ENCODE measurements at regions not wholly inside any gene's neighbourhood (a gene's known extent, or its start where the extent isn't known, plus 50 kb on each side); places are given as distances from the start of the nearest gene placed in this dataset.
"Not testable (repeated sequence)": the region's sequence is repeated elsewhere in the genome, so short reads cannot be mapped to it uniquely, and the experiment has no call there.

DNA sequence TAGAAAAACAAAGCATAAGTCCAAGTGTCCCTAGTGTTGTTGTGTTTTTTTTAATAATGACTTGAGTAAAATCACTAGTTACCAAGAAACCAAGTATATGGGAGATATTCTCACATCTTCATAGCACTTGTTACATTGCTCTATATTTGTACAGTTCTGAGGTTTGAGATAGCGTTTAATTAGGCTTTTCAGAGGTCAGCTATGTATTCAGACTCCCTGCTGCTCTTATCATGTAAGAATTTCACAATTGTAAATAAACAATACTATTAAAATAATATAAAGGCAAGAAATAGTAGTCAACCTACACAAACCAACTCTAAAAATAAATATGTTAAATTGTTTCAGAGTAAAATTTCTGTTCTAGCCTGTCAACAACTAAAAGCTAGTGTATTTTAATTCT, 761.9 kb upstream of the FAM174A start:
- Mint-ChIP-seq H3K27me3 (no peaks in the 10 kb centered on the region), H3K4me1 (no peaks in the 10 kb centered on the region), H3K9me3 (no peaks in the 10 kb centered on the region), H3K27ac (no peak overlapping the region), H3K36me3 (no peaks in the 10 kb centered on the region), H3K4me3 (no peak overlapping the region)
- CTCF ChIA-PET, result no interaction called here
- DNase-seq, result no peak

DNA sequence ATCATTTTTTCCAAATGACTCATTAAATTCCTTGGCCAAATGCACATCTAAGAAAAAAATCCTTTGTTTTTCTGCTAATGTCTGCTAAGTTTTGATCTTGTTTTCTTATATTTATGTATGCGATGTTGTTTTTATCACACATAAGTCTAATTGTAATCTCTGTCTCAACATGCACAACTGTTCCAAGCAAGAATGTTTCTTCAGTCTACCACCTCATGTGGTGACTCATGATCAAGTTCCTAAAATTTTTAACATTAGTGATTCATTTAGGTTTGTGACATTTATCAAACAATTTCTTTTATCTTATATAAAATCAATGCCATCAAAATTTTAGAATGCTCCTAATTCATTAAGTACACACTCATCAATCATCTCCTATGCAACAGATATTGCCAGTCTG, 763.9 kb upstream of the FAM174A start:
- CTCF ChIA-PET, result no interaction called here
- DNase-seq, result no peak

DNA sequence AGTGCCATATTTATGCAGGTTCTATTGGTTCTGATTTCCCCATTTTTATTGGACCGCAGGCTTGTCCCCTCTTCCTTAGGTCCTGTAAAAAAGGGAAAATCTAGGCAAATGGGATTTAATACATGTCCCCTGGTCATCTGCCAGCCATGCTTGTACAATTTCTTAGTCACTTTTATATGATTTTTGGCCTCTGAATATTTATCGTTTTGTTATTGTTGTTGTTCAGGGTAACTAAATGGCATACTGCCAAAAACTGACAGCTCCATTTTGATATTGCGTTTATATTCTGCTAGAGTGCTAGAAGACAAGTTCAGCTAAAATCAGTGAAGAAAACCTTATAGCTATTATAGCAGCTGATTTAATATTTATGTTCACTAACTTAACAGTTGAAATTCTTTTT, 770.2 kb upstream of the FAM174A start:
- DNase-seq, result no peak
- Mint-ChIP-seq H3K36me3 (no peaks in the 10 kb centered on the region), H3K27me3 (no peaks in the 10 kb centered on the region), H3K9me3 (peaks cover 2% of the 10 kb centered on the region), H3K4me1 (no peaks in the 10 kb centered on the region), H3K27ac (no peak overlapping the region), H3K4me3 (no peak overlapping the region)
- CTCF ChIA-PET, result no interaction called here

More for the DNA sequence above, 763.9 kb upstream of the FAM174A start:
- H3K36me3 Mint-ChIP-seq, result no peaks in the 10 kb centered on the region
- no peaks in the 10 kb centered on the region for H3K4me1 Mint-ChIP-seq
- H3K4me3 Mint-ChIP-seq, result no peak overlapping the region
- H3K9me3 Mint-ChIP-seq, result no peaks in the 10 kb centered on the region
- no peaks in the 10 kb centered on the region for H3K27me3 Mint-ChIP-seq
- H3K27ac Mint-ChIP-seq, result no peak overlapping the region

DNA sequence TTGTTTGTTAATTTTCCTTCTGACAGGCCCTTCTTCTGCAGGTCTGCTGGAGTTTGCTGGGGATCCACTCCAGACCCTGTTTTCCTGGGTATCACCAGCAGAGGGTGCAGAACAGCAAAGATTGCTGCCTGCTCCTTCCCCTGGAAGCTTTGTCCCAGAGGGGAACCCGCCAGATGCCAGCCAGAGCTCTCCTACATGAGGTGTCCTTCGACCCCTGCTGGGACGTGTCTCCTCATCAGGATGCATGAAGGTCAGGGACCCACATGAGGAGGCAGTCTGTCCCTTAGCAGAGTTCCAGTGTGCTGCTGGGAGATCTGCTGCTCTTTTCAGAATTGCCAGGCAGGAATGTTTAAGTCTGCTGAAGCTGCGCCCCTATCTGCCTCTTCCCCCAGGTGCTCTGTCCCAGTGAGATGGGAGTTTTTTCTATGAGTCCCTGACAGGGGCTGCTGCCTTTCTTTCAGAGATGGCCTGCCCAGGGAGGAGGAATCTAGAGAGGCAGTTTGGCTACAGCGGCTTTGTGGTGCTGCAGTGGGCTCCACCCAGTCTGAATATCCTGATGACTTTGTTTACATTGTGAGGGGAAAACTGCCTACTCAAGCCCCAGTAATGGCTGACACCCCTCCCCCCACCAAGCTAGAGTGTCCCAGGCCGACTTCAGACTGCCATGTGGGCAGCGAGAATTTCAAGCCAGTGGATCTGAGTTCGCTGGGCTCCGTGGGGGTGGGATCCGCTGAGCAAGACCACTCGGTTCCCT, 772.0 kb upstream of the FAM174A start:
- Mint-ChIP-seq H3K27me3 (no peaks in the 10 kb centered on the region), H3K4me3 (no peak overlapping the region), H3K36me3 (no peaks in the 10 kb centered on the region), H3K9me3 (peaks cover 2% of the 10 kb centered on the region), H3K27ac (no peak overlapping the region), H3K4me1 (no peaks in the 10 kb centered on the region)
- DNase-seq, result no peak
- CTCF ChIA-PET, result no interaction called here

DNA sequence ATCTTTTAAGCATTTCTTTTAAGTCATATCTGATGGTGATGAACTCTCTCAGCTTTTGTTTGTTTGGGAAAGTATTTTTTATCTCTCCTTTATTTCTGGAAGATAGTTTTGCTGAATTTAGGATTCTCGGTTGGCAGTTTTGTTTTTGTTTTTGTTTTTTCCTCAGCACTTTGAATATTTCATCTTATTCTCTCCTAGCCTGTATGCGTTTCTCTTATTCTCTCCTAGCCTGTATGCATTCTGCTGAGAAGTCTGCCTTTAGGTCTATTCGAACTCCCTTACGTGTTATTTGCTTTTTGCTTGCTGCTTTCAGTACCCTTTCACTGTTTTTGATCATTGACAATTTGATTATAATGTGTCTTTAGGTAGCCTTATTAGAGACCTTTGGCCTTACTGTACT, 787.8 kb upstream of the FAM174A start:
- H3K36me3 Mint-ChIP-seq, result no peaks in the 10 kb centered on the region
- peaks cover 6% of the 10 kb centered on the region for H3K9me3 Mint-ChIP-seq
- H3K4me1 Mint-ChIP-seq, result no peaks in the 10 kb centered on the region
- H3K4me3 Mint-ChIP-seq, result no peak overlapping the region
- CTCF ChIA-PET, result interaction anchor here (0.7 kb wide), 1 partner anchor 38 kb away, joined by 4 read pairs; no protein-coding TSS in a partner anchor
- no peak overlapping the region for H3K27ac Mint-ChIP-seq
- DNase-seq, result no peak
- H3K27me3 Mint-ChIP-seq, result no peaks in the 10 kb centered on the region

DNA sequence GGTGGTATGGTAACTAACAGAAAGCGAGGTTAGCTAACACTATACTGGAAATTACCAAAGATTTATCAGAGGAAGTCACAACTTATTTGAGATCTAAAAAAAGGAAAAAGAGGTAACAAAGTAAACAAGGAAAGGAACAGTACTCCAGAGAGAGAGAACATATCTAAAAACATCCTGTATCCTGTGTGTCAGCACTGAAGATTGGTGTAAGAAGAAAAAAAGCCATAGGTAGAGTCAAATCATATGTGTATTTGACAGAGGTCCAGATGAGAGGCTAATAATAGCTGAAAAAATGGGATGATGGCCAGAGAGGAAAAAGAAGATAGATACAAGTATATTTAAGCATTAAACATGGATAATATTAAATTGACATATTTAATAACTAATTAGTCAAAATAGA, 802.0 kb upstream of the FAM174A start:
- H3K27me3 Mint-ChIP-seq, H3K9me3 Mint-ChIP-seq, H3K4me3 Mint-ChIP-seq, DNase-seq, H3K4me1 Mint-ChIP-seq, CTCF ChIA-PET, H3K27ac Mint-ChIP-seq, H3K36me3 Mint-ChIP-seq: not testable (repeated sequence)

DNA sequence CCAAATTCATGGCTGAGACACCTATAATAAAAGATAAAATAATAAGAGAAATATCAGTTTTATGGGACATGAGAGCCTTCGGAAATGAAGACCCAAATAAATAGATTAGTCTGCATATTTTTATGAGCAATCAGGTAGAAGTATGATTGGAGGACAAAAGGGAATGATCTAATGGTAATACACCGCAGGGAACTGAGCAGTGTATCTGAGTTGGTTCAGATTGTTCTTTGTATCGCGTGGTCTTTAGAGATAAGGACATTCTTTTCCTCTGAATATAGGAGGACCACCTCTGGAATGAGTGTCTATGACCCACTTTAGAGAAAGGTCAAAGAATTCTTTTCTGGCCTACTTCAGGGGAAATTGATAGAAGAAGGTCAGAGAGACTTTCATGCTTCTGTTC, 801.8 kb upstream of the CHD1 start:
- H3K4me3 Mint-ChIP-seq, H3K4me1 Mint-ChIP-seq, H3K27me3 Mint-ChIP-seq, CTCF ChIA-PET, H3K36me3 Mint-ChIP-seq, DNase-seq, H3K27ac Mint-ChIP-seq, H3K9me3 Mint-ChIP-seq: not testable (repeated sequence)

DNA sequence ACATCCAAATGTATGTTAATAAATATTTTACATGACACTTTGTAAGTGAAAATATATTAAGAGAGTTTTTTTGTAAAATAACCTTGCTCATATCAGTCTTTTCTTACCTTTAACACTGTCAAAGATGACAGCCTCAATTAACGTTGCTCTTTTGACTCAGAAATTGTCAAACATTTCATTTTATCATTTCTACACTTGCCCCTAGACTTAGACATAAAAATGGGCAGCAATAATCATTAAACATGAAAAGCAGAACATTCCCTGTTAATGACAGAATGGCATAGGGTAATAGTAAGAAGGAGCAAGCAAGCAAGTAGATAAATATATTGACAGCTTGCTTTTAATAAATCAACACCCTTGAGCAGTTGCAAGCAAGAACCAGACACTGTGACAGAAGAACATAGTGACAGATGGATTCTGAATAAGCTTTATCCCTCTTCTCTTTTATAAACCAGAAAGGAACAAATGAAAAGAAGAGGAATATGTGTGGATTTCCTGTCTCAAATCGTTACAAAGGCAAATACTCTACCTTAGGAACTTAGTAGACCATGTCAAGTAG, 796.0 kb upstream of the CHD1 start:
- H3K36me3 Mint-ChIP-seq, result no peaks in the 10 kb centered on the region
- no peak for DNase-seq
- H3K9me3 Mint-ChIP-seq, result no peaks in the 10 kb centered on the region
- no peak overlapping the region for H3K4me3 Mint-ChIP-seq
- H3K4me1 Mint-ChIP-seq, result no peaks in the 10 kb centered on the region
- no peaks in the 10 kb centered on the region for H3K27me3 Mint-ChIP-seq
- H3K27ac Mint-ChIP-seq, result no peak overlapping the region
- CTCF ChIA-PET, result no interaction called here

DNA sequence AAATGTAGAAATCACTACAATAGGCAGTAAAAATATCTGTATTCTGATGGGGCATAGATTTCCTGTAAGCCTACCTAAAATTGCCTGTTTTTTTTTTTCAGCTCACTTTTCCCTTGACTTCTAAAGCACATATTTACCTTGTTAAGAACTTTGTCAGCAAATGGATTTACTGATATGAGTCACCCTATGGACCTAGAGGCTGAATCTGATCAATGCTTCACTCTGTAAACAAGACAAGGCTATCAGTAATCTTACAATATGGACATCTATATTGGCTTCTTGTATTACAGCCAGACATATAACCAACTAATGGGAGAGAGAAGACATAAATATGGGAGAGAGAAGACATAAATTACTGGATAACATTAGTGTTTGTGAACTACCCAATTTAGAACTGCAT, 792.7 kb upstream of the CHD1 start:
- Mint-ChIP-seq H3K4me1 (no peaks in the 10 kb centered on the region), H3K36me3 (no peaks in the 10 kb centered on the region), H3K27ac (no peak overlapping the region), H3K27me3 (no peaks in the 10 kb centered on the region), H3K4me3 (no peak overlapping the region), H3K9me3 (no peaks in the 10 kb centered on the region)
- DNase-seq, result no peak
- CTCF ChIA-PET, result no interaction called here

DNA sequence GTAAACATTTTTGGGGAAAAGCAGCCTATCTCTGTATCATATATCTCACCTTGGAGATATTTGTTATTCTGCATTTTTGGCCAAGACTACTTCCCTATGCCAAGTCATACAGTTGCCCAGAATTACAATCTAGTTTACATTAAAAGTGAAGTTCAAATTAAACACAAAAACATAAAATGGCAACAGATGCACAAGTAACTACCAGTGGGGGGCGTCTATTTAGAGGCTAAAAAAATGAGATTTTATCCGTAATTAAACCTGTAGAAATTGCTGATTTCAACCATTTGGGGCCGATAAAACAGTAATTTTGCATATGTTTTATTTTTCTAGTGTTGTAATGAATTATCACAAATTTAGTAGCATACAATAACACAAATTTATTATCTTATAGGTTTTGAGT, 787.1 kb upstream of the CHD1 start:
- Mint-ChIP-seq H3K27me3 (no peaks in the 10 kb centered on the region), H3K9me3 (peaks cover 3% of the 10 kb centered on the region), H3K4me3 (no peak overlapping the region), H3K36me3 (no peaks in the 10 kb centered on the region), H3K4me1 (no peaks in the 10 kb centered on the region), H3K27ac (no peak overlapping the region)
- CTCF ChIA-PET, result no interaction called here
- DNase-seq, result no peak

DNA sequence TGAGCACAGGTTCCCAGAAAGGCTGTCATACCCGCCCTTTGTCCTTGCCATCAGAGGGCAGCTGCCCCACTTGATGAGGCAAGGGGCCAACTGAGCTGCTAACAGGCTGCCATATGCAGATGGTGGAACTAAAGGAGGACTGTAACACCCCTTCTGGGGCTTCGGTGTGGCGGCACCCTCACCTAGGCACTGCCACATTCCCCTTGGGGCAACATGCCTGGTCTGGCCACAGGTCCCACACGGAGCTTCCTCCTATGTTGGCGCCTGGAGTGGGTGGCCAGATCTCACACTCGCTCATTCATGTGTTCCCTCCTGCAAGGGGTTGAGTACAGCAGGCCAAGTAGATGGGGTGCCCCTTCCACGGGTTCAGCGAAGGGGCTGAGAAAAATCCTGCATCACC, 777.4 kb upstream of the CHD1 start:
- CTCF ChIA-PET, result no interaction called here
- H3K4me1 Mint-ChIP-seq, result no peaks in the 10 kb centered on the region
- H3K36me3 Mint-ChIP-seq, result no peaks in the 10 kb centered on the region
- H3K9me3 Mint-ChIP-seq, result peaks cover 15% of the 10 kb centered on the region
- no peak for DNase-seq
- H3K27ac Mint-ChIP-seq, result no peak overlapping the region
- H3K27me3 Mint-ChIP-seq, result no peaks in the 10 kb centered on the region
- no peak overlapping the region for H3K4me3 Mint-ChIP-seq

DNA sequence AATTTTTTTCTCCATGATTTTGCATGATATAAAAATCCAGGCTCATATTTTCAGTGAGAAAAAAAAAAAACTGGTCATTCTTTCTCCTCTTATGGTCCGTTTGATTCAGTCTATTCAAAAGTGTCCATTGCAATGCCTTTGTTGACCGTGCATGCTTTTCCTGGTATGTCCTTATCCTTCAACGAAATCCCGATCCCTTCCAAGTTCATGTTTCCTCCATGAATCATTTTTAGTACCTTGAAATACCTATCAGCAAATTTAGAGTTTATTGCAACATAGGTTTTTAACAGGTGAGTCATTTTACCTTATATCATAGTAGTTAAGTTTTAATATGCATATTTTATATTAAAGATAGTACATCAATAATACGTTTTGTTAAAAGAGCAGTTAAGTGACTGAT, 773.8 kb upstream of the CHD1 start:
- H3K4me3 Mint-ChIP-seq, result no peak overlapping the region
- H3K9me3 Mint-ChIP-seq, result peaks cover 8% of the 10 kb centered on the region
- no peak for DNase-seq
- H3K4me1 Mint-ChIP-seq, result no peaks in the 10 kb centered on the region
- no peak overlapping the region for H3K27ac Mint-ChIP-seq
- CTCF ChIA-PET, result no interaction called here
- no peaks in the 10 kb centered on the region for H3K36me3 Mint-ChIP-seq
- H3K27me3 Mint-ChIP-seq, result no peaks in the 10 kb centered on the region

DNA sequence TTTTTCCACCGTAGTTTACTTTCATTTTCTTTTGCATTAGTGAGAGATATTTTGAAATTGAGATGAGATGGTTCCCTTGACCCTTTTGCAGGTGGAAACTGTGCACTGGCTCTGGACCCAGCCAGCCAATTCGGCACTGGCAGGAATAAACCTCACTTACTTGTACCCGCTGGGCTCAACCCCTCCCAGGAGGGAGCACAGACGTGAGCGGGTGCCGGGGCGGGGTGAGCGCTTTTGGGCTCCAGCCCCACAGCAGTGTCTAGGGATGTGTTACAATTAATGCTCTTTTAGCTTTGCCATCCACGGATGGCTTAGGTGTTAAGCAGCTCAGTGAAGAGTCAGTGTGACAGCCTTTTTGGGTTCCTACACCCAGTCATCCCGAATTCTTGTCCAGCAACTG, 766.1 kb upstream of the CHD1 start:
- CTCF ChIA-PET, result no interaction called here
- Mint-ChIP-seq H3K27ac (no peak overlapping the region), H3K9me3 (peaks cover 2% of the 10 kb centered on the region), H3K4me1 (no peaks in the 10 kb centered on the region), H3K27me3 (no peaks in the 10 kb centered on the region), H3K36me3 (no peaks in the 10 kb centered on the region), H3K4me3 (no peak overlapping the region)
- DNase-seq, result no peak

DNA sequence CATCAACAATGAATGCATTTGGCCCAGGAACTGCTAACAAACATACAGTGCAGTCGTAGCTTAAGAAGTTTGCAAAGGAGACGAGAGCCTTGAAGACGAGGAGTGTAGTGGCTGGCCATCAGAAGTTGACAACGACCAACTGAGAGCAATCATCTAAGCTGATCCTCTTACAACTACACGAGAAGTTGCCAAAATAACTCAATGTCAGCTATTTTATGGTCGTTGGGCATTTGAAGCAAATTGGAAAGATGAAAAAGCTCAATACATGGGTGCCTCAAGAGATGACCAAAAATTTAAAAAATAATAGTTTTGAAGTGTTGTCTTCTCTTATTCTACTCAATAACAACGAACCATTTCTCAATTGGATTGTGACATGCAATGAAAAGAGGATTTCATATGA, 757.7 kb upstream of the CHD1 start:
- CTCF ChIA-PET, result no interaction called here

DNA sequence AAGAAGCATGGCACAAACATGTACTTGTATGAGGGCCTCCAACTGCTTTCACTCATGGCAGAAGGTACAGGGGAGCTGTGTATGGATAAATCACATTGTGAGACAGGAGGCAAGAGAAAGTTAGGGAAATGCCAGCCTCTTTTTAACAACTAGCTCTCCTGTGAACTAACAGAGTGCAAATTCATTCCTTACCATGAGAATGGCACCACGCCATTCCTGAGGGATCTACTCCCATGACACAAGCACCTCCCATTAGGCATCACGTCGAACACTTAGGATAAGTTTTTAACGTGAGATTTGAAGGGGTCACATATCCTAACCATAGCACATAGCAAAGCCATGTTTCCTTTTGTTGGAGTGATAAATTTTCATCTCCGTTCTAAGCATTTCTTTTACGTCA, 747.2 kb upstream of the CHD1 start:
- Mint-ChIP-seq H3K27ac (no peak overlapping the region), H3K4me3 (no peak overlapping the region), H3K36me3 (no peaks in the 10 kb centered on the region), H3K9me3 (peaks cover 2% of the 10 kb centered on the region), H3K4me1 (no peaks in the 10 kb centered on the region), H3K27me3 (no peaks in the 10 kb centered on the region)
- DNase-seq, result no peak
- CTCF ChIA-PET, result no interaction called here

More for the DNA sequence above, 757.7 kb upstream of the CHD1 start:
- Mint-ChIP-seq H3K4me3 (no peak overlapping the region), H3K27ac (no peak overlapping the region), H3K36me3 (no peaks in the 10 kb centered on the region), H3K9me3 (peaks cover 1% of the 10 kb centered on the region), H3K4me1 (no peaks in the 10 kb centered on the region), H3K27me3 (no peaks in the 10 kb centered on the region)
- DNase-seq, result no peak

DNA sequence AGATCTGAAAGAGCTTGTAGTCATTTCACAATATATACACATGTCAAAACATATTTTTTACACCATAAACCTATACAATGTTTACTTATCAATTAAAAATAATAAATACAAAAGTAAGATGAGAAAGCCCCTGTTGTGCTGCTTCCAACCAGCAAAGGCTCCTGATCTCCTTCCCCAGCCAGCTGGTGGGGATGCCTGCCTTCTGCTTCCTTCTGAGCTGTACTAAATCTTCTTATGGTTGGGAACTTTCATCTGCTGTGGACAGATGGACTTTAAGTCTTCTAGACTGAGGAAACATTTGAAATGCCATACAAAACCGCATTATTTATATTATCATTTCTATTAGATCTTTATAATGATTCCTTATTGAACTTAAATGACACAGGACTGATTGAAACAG, 745.3 kb upstream of the CHD1 start:
- Mint-ChIP-seq H3K4me3 (no peak overlapping the region), H3K36me3 (no peaks in the 10 kb centered on the region), H3K27ac (no peak overlapping the region), H3K9me3 (no peaks in the 10 kb centered on the region), H3K27me3 (no peaks in the 10 kb centered on the region), H3K4me1 (no peaks in the 10 kb centered on the region)
- CTCF ChIA-PET, result no interaction called here
- DNase-seq, result no peak
